ENCODE measurements at regions not wholly inside any gene's neighbourhood (a gene's known extent, or its start where the extent isn't known, plus 50 kb on each side); places are given as distances from the start of the nearest gene placed in this dataset.

DNA sequence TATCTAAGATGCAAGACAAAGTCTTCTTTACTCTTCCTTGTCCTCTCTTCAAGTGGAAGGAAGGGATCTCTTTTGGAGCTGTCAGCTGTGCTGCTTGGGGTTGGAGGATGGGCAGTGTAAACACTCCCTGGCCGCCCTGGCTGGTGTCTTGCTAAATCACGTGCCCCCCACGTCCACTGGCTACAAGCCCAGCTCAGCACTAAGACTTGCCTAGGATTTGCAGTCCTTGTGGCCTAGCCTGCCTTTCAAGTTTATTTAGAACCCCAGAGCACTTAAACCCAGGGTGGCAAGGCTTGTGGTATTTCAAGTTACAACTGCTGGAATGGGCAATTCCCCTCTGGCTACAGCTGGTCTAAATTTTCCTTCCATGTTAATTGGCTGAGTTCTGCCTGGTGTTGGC, 272.4 kb upstream of the MYO3A start:
- no peak for DNase-seq (ENCODE audit: low read depth)

DNA sequence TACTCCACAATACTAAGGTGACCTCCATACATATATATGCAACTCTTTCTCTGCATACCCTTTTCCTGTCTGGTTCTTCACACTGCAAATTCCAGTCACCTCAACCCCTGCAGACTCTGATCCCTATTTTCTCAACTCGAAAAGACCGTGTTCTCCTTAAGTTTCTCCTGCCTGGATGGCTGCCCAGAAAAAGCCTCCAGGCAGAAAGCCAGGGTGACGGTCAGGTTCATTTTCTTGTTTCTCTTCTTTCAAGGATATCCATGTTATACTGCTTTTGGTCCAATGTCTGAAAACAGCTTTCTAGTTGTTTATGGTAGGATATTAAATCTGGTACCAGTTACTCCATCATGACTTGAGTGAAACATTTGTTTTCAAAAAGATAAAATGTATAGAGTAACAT, 267.8 kb upstream of the MYO3A start:
- DNase-seq (ENCODE audit: low read depth): no peak

DNA sequence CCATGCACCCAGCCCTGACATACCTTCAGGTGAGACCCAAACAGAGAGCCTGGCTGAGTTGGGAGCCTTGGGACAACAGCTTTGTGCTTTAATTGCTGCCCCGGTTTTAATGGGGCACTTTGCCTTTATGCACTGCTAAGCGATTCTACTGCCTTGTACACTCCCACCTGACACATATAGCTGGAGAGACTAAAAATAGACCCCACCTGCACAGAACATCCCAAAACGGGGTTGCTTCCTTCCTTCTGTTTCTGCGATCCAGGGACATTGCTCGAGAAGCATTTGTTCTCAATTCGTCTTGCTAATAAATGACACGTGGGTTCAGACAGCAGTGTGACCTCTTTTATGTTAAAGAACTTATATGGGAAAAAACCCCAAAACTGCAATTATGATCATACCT, 258.8 kb upstream of the MYO3A start:
- DNase-seq (ENCODE audit: low read depth): no peak

- DNase-seq (ENCODE audit: low read depth): no peak
These were observed 258.4 kb upstream of the MYO3A start for GRCh38 chr10:25675615-25676014.

DNA sequence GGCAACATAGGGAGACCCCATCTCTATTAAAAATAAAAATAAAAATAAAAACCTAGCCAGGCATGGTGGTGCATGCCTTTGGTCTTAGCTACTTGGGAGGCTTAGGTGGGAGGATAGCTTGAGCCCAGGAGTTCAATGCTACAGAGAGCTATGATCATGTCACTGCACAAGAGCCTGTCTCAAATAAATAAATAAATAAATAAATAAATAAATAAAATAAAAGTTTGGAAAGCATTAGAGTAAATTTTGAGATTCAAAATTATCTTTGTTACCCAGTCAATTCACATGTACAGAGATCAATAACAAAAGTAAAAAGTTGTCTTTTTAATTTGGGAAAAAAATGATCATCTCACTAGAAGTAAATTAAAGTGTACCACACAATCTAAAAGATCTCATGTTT, 255.8 kb upstream of the MYO3A start:
- DNase-seq (ENCODE audit: low read depth): no peak

DNA sequence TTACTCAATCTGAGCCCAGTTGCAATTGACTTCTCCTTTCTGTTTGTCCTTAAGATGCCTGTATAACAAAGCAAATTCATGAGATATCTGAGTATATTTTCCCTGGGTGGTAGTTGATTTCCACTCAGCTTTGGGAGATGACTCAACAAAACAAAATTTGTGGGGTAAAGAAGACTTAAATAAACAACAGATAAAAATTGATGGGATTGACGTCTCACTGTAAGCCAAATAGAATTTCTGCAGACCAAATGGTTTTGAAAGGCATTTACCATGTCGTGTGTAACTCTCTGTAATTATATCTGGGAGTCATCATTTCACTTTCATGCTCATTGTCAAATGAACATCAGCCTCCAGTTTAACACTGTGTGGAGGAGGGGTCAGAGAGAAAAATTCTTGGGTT, 255.4 kb upstream of the MYO3A start:
- no peak for DNase-seq (ENCODE audit: low read depth)

GRCh38 chr10:25682203-25682851, 251.7 kb upstream of the MYO3A start:
- peak; percentile 11 for DNase-seq (ENCODE audit: low read depth)

DNA sequence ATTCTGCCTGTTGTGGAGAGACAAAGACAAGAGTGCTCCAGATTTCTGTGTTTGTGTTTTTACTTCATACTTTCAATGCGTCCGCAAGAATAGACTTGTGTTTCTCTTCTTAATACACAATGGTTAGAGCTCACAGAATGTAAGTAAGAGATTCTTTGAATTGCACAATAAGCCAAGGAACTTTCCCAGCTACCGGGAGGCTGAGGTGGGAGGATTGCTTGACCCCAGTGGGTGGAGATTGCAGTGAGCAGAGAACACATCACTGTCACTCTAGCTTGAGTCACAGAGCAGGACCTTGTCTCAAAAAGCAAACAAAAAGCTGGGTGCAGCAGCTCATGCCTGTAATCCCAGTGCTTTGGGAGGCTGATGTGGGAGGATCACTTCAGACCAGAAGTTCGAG, 250.7 kb upstream of the MYO3A start:
- DNase-seq (ENCODE audit: low read depth): no peak

- DNase-seq (ENCODE audit: low read depth): no peak
These were observed 246.5 kb upstream of the MYO3A start for GRCh38 chr10:25687521-25687920.

DNA sequence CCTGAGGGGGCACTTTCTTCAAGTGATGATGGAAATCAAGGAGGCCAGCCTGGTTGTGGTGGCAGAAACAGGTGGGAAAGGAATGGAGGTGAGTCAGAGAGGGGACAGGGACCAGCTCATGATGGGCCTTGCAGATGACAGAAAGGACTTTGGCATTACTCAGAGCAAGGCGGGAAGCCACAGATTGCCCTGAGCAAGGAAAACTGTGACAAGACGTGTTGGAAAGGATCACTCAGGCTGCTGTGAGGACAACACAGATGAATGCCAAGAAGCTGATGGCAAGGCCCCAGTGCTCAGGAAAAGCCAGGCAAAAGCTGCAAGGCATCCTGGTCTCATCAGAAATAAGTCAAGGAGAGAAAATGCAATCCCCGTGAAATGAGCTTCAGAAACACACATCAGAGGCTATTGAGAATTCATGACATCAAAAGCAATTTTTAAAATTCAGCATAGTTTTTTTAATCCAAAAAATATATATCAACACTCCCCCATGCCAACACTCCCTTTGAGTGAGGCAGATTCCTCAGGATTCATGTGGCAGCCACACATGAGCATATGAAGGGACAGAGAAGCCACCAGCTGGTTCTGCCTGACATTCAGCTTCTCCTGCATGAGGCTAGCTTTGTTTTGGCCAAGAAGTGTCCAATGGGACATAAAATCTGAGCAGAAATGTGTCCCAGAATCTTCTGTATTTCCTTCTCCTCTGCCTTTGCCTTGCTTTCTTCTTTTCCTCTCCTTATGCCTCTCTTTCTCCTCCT, 244.5 kb upstream of the MYO3A start:
- no peak for DNase-seq (ENCODE audit: low read depth)

DNA sequence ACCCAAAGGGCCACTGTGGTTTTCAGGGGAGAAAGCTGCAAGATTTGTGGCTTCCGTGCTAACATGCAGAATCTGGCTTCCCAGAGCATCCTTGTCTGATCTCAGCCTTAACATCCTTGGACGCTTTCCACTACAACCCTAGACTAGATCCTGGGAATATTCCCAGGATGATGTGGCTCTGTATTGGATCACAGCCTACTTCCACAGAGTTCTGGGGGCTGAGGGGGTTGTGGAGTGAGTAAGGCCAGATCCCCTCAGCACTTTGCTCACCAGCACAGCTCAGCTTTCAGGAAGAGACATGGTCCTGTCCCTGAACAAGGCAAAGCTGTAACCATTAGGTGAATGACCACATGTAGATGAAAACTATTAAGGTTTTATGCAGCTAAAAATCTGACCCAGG, 241.3 kb upstream of the MYO3A start:
- no peak for DNase-seq (ENCODE audit: low read depth)

GRCh38 chr10:25694206-25694933, 239.7 kb upstream of the MYO3A start:
- no peak for DNase-seq (ENCODE audit: low read depth)

- DNase-seq (ENCODE audit: low read depth): no peak
These were observed 239.1 kb upstream of the MYO3A start for GRCh38 chr10:25694971-25695370.

GRCh38 chr10:25695586-25695985, 238.4 kb upstream of the MYO3A start:
- DNase-seq (ENCODE audit: low read depth): no peak

DNA sequence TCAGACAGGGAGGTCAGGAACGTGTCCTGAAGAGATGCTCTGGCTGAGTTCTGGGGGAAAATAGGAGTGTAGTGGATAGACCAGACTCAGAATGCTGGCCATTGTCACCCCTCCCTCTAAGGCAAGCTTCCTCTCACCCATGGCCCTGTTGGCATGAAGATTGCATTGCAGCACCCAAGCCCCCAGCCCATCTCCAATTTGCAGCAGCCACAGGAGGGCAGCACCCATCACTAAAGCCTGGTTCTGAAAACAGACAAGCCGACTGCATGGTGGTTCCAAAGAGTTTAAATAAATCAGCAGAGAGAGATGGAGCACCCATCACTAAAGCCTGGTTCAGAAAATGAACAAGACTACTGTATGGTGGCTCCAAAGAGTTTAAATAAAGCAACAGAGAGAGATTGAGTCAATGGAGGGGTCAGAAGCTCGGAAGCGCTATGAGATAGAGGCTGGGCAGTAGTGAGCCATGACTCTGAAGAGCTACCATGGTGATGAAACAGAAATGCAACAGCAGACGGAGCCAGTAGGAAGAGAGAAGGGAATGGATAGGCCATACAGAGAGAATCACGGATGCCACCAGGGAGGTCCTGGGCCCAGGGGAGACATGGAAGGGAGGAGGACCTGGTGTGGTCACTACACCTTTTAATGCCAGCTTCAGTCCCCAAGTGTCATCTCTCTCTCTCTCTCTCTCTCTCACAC, 237.9 kb upstream of the MYO3A start:
- DNase-seq (ENCODE audit: low read depth): no peak

DNA sequence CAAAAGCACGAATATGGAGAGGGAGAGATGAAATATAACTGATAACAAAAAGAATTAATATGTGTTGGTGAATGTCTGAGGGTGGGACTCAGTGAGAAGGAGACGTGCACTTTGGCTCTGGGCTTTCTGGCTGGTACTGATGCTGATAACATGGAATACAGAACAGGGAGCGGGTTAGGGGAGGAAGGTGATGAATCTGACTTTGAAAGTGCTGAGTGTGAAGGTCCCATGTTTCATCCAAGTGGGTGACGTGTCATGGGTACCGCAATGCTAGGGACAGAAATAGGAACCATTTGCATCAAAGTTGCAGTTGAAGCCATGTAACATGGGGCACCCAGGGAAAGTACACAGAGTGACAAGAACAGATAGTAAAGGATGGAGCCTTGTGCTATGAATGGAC, 236.6 kb upstream of the MYO3A start:
- DNase-seq (ENCODE audit: low read depth): no peak

GRCh38 chr10:25698638-25699037, 235.4 kb upstream of the MYO3A start:
- DNase-seq (ENCODE audit: low read depth): no peak

- no peak for DNase-seq (ENCODE audit: low read depth)
These were observed 234.4 kb upstream of the MYO3A start for GRCh38 chr10:25699631-25700030.

GRCh38 chr10:25701652-25702051, 232.4 kb upstream of the MYO3A start:
- no peak for DNase-seq (ENCODE audit: low read depth)

DNA sequence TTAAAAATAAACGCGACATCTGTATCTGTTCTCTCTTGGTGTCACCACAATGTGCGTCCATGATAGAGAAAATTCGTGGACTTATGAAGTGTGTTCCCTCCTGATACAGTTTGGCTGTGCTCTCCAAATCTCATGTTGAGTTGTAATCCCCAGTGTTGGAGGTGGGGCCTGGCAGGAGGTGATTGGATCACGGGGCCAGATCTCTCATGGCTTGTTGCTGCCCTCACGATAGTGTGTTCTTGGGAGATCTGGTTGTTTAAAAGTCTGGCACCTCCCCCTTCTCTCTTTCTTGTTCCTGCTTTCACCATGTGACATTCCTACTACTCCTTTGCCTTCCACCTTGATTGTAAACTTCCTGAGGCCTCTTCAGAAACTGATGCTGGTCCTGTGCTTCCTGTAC, 229.4 kb upstream of the MYO3A start:
- no peak for DNase-seq (ENCODE audit: low read depth)

- DNase-seq (ENCODE audit: low read depth): no peak
These were observed 226.5 kb upstream of the MYO3A start for GRCh38 chr10:25707572-25707971.

DNA sequence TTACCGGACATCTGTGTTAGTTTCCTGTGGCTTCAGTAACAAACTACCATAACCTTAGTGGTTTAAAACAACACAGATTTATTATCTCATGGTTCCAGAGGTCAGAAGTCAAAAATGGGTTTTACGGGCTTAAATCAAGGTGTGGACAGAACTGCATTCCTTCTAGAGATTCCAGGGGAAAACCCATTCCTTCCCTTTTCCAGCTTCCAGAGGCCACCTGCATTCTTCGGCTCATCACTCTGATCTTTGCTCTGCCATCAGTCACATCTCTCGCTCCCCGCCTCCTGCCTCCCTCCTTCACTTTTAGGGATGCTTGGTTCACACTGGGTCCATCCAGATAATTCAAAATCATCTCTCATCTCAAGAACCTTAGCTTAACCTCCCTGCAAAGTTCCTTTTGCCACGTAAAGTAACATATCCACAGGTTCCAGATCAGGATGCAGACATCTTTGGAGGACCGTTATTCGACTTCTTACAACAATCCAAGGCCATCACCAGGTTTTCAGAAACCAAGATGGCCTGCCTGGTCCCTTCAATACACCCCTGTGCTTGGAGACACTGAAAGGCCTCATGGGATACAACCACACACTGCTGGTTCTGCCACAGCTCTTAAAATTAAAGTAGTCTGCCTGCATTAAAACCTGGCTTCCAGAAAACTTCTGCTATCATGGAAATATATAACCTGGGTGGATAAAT, 225.9 kb upstream of the MYO3A start:
- DNase-seq (ENCODE audit: low read depth): no peak
